HG03095 (cell line): ENCODE measurements at regions not wholly inside any gene's neighbourhood (a gene's known extent, or its start where the extent isn't known, plus 50 kb on each side); places are given as distances from the start of the nearest gene placed in this dataset.

Experiments used
- ATAC-seq: cut with Tn5 transposase; IDR thresholded peaks from one replicate; pipeline ENCODE4 v1.9.1; 2021; ENCODE audit warnings: moderate library complexity; ENCODE audit not compliant: unreplicated experiment

GRCh38 chr10:44435196-44435595 is 50.3 kb upstream of the CXCL12 start:
- no peak for ATAC-seq

GRCh38 chr10:44436240-44436639 is 51.3 kb upstream of the CXCL12 start:
- no peak for ATAC-seq

DNA sequence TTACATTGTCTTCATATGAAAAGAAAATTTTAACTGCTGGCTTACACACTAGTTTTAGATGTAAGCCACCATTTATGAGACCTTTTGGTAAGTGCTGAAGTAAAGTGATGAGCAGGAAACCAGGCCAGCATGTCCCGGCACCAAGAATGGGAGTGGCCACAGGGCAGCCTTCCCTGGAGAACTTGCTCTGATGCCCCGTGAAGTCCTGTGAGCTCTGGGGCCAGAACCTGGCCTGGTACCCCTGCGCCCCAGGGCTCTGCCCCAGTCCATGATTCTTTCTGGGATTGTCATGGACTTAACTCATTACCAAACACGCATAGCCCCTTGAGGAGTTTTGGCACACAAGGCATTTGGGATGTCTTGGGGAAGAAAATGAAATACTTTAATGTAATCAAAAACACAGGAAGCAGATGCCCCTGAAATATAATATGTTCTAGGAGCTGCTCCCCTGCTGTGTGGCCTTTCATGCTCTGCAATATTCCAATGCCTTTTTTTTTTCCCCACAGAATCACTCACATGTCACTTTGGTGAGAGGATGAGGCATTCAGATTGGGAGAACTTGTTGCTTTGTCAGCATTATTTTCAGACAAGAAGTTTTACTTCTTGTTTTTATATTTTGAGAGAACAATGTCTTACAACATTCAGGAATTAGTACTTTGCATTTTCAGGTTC is 53.1 kb upstream of the CXCL12 start:
- ATAC-seq, result no peak

- no peak for ATAC-seq
Measured at GRCh38 chr10:44439239-44439957, 54.5 kb upstream of the CXCL12 start.

DNA sequence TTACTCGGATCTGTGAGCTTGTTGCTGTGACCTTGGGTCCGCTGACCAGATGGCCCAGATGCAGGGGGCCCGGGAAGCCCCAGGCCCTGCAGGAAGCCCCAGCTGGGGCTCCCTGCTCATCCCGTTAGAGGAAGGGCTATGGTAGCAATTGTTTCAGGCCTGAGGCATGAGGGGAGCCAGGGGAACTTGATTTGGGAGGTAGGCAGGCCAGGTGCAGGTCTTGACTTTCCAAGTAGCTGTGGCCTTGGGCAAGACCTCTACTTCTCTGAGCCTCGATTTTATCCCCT is 55.0 kb upstream of the CXCL12 start:
- ATAC-seq, result no peak

DNA sequence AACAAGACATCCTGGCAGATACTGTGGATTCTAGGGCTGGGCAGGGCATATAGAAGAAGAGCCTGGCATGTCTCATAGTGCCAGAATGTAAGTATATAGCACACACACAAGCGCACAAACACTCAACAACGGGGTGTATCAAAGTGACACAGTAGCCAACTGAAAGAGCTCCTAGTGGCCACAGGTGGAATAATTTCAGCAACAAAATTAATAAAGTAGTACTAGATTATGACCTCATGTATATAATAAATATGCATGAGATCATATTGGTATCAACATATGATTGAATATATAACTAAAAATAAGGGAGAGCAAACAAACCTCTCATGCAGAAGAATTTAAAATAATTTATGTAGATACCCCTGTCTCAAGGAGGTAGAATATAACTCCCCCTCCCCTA is 72.4 kb upstream of the CXCL12 start:
- ATAC-seq, result no peak

- ATAC-seq, result no peak
Measured at GRCh38 chr10:44458671-44459413, 73.9 kb upstream of the CXCL12 start.

DNA sequence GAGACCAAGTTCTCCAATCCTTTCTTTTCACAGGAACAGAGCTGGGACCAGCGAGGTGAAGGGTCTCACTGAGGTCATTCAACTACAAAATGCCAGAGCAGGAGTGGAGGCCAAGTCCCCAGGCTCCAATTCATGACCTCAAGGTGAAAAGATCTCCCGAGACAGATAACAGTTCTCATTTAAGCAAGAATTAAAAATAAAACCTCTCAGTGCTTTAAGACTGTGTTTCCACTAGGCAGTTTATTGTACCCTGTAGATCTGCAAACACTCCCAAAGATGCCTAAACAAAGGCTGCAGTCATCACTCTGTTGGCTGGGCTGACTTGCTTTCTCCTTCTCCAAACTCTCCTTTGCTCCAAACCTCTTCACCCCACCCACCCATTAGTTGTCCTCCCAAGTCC is 74.8 kb upstream of the CXCL12 start:
- no peak for ATAC-seq

GRCh38 chr10:44460416-44460815 is 75.5 kb upstream of the CXCL12 start:
- ATAC-seq, result no peak

- ATAC-seq, result no peak
Measured at GRCh38 chr10:44462338-44462914, 77.5 kb upstream of the CXCL12 start.

- ATAC-seq, result no peak
Measured at GRCh38 chr10:44463511-44464121, 78.7 kb upstream of the CXCL12 start.

- no peak for ATAC-seq
Measured at GRCh38 chr10:44464503-44464902, 79.6 kb upstream of the CXCL12 start.

DNA sequence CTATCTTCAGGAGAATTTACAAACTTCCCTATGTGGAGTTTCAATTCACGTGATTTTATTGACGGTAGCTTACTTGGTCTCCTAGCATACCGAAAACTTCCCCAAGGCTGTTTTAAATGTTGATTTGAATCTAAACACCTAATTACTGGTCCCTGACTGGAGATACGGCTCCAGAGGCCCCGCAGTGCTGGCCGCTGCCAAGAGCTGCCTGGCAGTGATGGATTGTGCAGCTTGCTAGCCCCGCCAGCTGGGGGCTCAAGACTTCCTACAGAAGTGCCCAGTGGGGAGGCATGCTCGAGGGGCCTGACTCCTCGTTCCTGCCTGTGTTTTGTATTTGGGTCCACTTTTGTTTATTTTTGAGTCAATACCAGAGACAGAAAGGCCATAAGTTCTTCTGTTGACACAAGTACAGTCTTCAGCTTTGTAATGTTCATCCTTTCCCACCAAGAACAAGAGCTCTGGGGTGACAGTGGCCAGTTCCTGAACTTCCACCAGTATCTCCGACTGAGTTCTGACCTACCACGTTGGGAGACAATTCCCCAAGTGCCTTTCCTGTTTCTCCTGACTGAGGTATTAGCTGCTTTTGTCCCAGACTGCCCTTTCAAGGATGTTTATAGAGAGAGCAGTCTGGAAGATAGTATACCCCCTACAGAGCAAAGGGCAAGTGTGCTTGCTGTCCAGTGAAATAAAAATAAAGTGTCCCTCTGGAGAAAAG is 80.7 kb upstream of the CXCL12 start:
- no peak for ATAC-seq

GRCh38 chr10:44466236-44466635 is 81.3 kb upstream of the CXCL12 start:
- no peak for ATAC-seq

DNA sequence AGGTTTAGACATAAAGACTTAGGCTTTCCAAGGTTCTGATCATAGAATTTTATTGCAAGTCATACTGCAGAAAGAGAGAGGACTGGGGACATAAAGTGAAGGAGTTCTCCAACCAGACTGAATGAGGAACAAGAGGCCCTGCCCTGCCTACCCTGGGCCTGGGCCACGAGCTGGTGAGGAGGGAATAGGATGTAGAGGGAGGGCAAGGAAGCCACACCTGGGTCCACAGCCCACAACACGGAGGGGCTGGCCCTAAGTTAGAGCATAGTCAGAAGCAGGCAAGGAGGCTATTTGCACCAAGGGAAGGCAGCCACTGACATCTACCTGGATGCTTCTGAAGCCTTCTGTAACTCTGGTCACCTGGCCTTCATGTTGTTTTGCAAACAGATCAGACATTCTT is 82.2 kb upstream of the CXCL12 start:
- no peak for ATAC-seq

- ATAC-seq, result no peak
Measured at GRCh38 chr10:44467900-44468299, 83.0 kb upstream of the CXCL12 start.

DNA sequence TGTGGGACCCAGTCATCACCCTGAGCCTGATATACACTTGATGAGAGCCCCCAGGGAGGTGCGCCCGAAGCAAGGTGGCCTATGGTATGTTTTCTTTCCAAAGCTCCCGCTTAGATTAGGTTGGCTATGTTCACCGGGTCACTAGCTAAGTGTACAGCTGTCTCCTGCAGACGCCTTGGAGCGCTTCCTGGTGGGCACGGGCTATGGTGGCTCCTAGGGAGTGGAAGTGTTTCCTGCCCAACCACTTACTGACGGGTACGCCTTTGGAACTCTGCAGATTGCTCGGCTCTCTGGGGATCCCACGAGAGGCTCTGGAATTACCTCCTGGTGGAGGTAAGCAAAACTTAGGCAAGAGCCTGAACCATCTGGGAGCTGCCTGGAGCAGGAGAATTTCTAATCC is 83.6 kb upstream of the CXCL12 start:
- no peak for ATAC-seq

- no peak for ATAC-seq
Measured at GRCh38 chr10:44468965-44469364, 84.1 kb upstream of the CXCL12 start.

GRCh38 chr10:44470784-44471183 is 85.9 kb upstream of the CXCL12 start:
- ATAC-seq, result no peak

DNA sequence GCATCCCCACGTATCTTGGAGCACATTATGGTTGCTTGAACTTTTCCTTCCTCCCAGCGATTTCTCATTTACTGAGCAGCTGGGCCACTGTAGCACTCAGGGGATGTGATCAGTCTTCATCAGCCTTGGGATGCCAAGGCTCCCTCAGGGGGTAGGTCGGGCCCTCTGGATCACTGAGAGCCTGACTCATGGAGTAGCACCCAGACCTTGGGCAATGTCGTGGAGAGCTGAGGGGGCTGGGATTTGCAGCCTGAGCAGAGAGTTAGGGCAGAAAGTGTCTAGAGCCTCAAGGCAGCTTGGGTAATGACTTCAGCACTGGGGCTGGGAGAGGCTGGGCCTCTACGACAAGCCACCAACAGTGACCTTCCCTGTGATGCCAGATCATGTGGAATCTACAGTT is 86.5 kb upstream of the CXCL12 start:
- no peak for ATAC-seq

DNA sequence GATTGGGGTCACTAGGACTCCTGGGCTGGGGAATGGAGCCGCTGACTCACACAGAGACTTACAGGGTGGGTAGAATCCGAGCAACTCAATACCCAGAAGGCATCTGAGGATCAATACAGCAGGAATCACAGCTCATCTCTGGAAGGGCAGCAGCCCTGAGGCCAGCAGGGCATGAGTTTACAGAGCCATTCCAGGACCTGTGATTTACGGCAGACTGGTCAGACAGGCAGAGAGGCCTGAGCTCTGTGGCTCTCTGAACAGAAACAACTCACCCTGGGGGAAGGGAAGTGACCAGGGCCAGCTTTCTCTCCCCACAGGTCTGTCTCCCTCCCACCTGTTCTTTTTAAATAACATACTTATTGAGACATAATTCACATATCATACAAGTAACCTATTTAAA is 88.2 kb upstream of the CXCL12 start:
- no peak for ATAC-seq
